Right renal pelvis (tissue), 4 donors: ENCODE measurements at regions not wholly inside any gene's neighbourhood (a gene's known extent, or its start where the extent isn't known, plus 50 kb on each side); places are given as distances from the start of the nearest gene placed in this dataset.
"Not testable (repeated sequence)": the region's sequence is repeated elsewhere in the genome, so short reads cannot be mapped to it uniquely, and the experiment has no call there.

ENCODE experiments used
- DNase-seq, 4 donors: peaks; one replicate each; pipeline ENCODE4 v3.0.0-alpha.2; 2013; ENCODE audit warnings: low read depth in 4 of 4, low spot score in 3 of 4, missing footprints in 1 of 4

DNA sequence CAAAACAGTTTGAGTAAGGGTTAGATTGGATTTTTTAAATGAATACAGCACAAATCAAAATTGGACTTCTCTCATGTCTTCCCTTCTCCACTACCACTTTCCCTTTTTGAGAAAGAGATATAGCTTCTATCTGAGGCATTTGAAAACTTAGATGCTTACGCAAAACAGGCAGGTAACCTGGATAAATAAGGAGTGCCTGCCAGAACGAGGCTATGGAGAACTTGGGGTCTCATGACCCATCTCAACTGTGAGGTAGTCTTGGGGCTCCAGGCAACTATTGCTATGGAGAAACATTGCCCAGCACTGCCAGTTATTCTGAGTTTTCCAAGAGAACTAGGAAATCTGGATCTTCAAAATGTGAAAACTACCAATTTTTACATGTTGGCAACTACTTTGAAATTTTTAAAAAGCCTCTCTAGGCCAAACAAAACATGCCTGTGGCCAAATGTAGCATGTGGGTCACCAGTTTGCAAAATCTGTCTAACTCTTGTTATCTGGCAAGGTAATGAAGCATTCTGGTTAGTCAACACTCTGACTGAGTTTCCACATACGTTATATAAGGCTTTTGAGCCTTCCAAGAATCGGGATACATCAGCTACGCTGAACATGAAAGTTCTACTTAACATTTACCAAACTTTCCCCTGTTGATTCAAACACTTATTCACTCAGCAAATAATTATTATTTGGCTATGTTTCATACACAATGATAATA lies 752.7 kb downstream of the KCNA4 start:
- no peak for DNase-seq

GRCh38 chr11:29261831-29262230 lies 755.0 kb downstream of the KCNA4 start:
- DNase-seq = no peak

- DNase-seq = no peak
Measured at GRCh38 chr11:29260939-29261705, 755.7 kb downstream of the KCNA4 start.

- no peak for DNase-seq
Measured at GRCh38 chr11:29258411-29258810, 758.4 kb downstream of the KCNA4 start.

DNA sequence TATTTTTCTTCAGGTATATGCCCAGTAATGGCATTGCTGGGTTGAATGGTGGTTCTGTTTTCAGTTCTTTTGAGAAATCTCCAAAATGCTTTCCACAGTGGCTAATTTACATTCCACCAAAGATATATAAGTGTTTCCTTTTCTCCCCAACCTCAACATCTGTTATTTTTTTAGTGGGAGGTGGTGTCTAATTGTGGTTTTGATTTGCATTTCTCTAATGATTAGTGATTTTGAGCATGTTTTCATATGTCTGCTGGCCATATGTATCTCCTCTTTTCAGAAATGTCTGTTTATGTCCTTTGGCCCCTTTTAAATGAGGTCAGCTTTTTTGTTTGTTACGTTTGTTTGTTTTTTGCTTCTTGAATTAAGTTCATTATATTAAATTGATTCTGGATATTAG lies 760.2 kb downstream of the KCNA4 start:
- DNase-seq = no peak

GRCh38 chr11:29255401-29255800 lies 761.4 kb downstream of the KCNA4 start:
- no peak for DNase-seq

GRCh38 chr11:29251738-29252137 lies 765.1 kb downstream of the KCNA4 start:
- DNase-seq = no peak

DNA sequence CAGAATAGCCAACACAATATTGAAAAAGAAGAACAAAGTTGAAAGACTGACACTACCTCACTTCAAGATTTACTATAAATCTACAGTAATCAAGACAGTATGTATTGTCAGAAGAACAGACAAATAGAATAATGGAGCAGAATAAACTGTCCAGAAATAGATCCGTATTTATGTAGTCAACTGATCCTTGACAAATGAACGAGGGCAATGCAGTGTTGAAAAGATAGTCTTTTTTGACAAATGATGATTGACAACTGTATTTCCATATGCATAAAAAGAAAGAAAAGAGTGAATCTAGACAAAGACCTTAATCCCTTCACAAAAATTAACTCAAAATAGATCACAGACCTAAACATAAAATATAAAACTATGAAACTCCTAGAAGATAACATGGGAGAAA lies 767.1 kb downstream of the KCNA4 start:
- DNase-seq = no peak

- DNase-seq = no peak
Measured at GRCh38 chr11:29244355-29244754, 772.5 kb downstream of the KCNA4 start.

DNA sequence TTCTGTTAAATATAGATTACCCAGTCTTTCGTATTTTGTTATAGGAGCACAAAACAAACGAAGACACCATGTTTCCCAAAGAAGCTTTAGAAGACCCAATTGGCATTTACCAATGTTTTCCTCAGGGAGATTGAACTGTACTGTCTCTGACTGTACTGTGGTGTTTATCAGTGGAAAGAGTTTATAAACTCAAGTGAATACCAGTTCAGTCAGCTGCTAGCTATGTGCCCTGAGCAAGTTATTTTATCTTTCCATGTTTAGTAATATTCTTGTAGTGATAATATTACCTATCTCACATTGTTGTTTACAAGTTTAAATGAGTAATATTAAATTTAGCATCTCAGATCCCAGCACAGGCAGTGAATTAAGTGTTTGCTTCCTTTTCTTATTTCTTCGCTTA lies 773.2 kb downstream of the KCNA4 start:
- no peak for DNase-seq

- DNase-seq = no peak
Measured at GRCh38 chr11:29231991-29232390, 784.8 kb downstream of the KCNA4 start.

DNA sequence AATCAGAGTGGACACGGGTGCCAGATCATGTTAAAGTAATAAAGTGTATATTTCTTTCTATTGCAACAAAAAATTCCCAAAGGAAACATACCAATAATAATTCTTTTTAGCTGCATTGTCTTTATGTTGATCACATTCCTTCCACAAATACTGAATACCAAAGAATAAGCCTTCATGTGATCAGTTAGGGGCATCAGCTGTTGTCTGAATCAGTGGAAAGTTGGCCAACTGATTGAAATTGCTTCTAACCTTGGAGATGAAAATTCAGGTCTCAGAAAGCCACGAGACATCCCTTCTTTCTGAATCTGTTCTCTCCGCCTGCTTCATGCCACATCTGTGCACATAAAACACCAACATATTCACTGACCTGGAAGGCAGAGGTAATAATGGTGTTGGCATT lies 785.2 kb downstream of the KCNA4 start:
- no peak for DNase-seq

DNA sequence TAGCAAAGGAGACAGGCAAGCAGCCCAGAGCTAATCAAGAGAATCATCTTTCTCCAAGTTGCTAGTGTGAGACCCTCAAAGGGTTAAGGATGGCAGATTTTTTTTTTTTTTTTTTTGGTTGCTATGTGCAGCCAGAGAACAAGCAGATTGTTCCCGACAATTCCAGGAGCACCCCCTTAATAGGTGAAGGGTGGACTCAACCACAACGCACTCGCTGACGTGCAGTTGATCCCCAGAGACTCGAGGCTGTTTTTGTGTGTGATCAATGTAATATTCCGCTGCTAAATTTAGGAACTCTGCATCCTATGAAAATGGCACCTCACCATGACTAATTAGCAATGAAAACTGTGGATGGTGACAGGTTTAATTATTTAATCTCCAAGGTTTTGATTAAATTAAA lies 789.0 kb downstream of the KCNA4 start:
- DNase-seq = no peak

DNA sequence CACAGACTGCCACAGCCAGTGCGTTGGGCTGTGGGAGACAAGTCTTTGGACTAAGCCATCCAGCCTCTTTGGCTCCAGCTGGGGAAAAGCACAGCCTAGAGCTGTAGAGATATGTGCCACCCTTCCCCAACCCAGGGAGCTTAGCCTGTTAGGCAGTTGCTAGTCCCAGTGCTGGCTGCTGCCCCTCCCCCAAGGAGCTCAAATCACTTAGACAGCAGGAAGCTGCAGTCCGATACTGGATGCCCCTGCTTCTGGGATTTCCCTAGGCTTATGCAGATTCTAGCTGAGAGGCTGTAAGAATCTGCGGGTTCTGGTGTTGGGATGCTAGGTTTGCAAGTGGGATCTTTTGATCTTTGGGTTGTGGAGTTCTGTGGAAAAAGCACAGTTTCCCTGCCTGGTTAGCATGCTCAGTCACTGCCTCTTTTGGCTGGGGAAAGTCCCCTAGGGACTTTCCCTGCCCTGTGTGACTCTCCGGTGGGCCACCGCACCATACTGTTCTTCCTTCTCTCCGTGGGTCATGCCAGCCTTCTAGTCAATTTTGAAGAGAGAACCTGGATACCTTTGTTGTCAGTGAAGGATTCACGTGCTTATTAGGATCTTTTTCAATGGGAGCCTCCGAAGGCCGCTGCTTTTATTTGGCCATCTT lies 792.0 kb downstream of the KCNA4 start:
- DNase-seq = no peak

GRCh38 chr11:29219531-29219930 lies 797.3 kb downstream of the KCNA4 start:
- DNase-seq = not testable (repeated sequence)

DNA sequence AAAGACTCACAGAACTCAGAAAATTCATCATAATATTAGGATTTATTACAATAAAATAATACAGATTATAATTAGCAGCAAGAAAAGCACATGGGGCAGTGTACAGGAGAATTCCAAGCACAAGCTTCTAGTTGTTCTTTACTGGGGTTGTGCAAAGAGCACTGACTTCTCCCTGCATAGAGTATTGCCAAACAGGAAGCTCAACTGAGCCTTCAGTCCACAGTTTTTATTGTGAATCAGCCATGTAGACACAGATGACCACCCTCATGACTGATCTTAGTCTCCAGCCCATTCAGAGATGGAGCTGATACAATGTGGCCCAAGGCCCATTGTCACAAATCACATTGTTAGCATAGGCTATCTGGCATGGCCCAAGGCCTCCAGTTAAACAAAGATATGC lies 798.9 kb downstream of the KCNA4 start:
- DNase-seq = no peak

DNA sequence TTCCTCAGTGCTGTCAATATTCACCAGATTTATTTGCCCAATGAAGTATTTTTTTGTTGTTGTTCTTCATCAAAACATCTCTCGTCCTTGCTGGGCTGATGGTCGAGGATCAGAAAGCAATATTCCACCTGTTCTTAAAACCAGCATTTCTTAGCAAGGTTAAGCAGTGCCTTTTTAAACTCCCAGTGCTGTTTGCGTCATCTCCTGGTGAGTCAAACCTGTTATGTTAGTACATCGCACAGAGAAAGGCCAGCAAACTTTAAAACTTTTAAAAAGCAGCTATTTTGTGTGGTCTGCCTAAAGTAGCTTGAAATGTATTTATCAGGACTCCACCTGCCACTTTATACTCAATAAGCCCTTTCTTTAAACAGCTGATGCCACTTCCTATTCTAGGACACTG lies 802.0 kb downstream of the KCNA4 start:
- DNase-seq = no peak

DNA sequence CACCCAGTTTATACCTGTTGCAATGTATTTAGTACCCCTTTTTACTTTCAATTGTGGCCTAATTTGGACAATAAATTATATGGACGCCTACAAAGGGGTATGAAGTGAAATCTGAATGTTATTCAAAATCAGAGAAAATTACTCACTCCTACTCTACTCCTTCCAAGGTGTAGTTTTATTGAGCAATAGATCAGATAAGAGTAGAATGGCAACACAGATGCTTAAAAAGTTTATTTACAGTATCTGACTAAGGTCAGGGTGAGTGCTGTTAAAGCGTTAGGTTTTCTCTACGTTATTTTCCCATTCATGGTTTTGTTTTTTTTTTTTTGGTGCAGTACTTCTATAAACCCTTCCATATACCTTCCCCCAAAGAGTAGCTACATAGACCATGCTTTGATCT lies 805.6 kb downstream of the KCNA4 start:
- no peak for DNase-seq

- DNase-seq = no peak
Measured at GRCh38 chr11:29210426-29210825, 806.4 kb downstream of the KCNA4 start.

GRCh38 chr11:29208117-29208516 lies 808.7 kb downstream of the KCNA4 start:
- no peak for DNase-seq

- no peak for DNase-seq
Measured at GRCh38 chr11:29200791-29201562, 815.9 kb downstream of the KCNA4 start.
